Cardiac fibroblast (primary cell): ENCODE measurements at regions not wholly inside any gene's neighbourhood (a gene's known extent, or its start where the extent isn't known, plus 50 kb on each side); places are given as distances from the start of the nearest gene placed in this dataset.
A peak's percentile ranks its signal among the peaks of the same experiment; 100 is the strongest.

Source experiments
- DNase-seq, 2 donors: peaks; one replicate each; pipeline versions ENCODE4 v3.0.0 to v3.0.0-alpha.2; 2010; ENCODE audit warnings: low read depth in 2 of 2
- H3K4me3 ChIP-seq, 2 donors: replicated peaks in 1 of 2; 1 replicate in 1 of 2; 2 replicates in 1 of 2; pipeline ENCODE4 v1.5.1; 2011; ENCODE audit warnings: low read depth in 2 of 2, low read length in 2 of 2, mild to moderate bottlenecking in 2 of 2, moderate library complexity in 1 of 2
- CTCF ChIP-seq: IDR thresholded peaks from one replicate; pipeline ENCODE4 v1.5.1; 2011; ENCODE audit warnings: low read depth, mild to moderate bottlenecking, low read length, inconsistent platforms

DNA sequence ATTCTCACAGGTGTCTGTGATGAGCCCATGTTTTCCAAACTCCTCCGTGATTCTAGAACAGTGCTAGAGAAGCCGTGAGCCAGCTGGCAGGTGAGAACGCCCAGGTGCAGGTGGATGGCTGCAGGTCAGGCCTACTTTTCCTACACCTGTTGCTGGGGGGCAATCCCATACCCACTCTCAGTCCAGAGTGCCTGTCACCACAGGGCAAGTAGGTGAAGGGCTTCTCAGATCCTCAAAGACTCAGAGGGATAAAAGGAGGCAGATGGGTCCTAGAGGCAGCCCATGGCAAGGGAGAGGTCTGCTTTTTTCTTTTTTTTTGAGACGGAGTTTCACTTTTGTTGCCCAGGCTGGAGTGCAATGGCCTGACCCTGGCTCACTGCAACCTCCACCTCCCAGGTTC lies 50.7 kb upstream of the H6PD start:
- H3K4me3 ChIP-seq = peak overlapping the region; percentile 80 to 91
- no peak for TF ChIP-seq CTCF
- no peak for DNase-seq

DNA sequence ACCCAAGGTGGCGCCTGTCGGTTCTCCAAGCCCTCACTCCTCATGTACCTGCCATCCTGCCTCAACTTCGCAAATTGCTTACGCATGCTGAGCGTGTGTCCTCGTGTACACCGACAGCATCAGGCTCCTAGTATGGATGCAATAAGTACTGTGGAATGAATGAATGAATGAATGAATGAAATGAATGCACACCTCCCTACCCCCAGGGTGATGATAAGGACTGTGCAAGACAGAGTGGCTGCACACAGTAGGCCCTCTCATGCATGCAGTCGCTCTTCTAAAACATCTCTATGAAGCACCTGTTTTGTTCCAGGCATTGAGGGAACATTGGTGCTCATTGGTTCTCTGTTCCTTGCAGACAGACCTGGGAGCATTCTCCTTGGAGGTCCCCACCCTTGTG lies 49.8 kb upstream of the H6PD start:
- no peak overlapping the region for H3K4me3 ChIP-seq
- no peak for DNase-seq
- no peak for TF ChIP-seq CTCF
